Neutrophil (primary cell): ENCODE measurements at regions not wholly inside any gene's neighbourhood (a gene's known extent, or its start where the extent isn't known, plus 50 kb on each side); places are given as distances from the start of the nearest gene placed in this dataset.

Source experiments
- H3K27ac ChIP-seq: fragments of 200-600 bp; sonication (generic); 2 replicates; pipeline ENCODE4 v1.5.1; 2016; ENCODE audit warnings: mild to moderate bottlenecking, moderate library complexity
- H3K27me3 ChIP-seq: fragments of 200-600 bp; sonication (generic); 2 replicates; pipeline ENCODE4 v1.6.0; 2016; ENCODE audit warnings: mild to moderate bottlenecking
- H3K36me3 ChIP-seq: fragments of 200-600 bp; sonication (generic); 2 replicates; pipeline ENCODE4 v1.5.1; 2017
- H3K4me1 ChIP-seq, 2 experiments: fragments of 200-600 bp in 1 of 2; sonication (generic) in 1 of 2; 1 replicate in 1 of 2; 2 replicates in 1 of 2; pipeline versions ENCODE4 v1.5.1 to v1.6.1; 2013 to 2016; ENCODE audit warnings: low read depth in 1 of 2, low read length in 1 of 2, mild to moderate bottlenecking in 1 of 2, moderate library complexity in 1 of 2; ENCODE audit not compliant: control insufficient read depth in 1 of 2, insufficient read depth in 1 of 2
- H3K4me3 ChIP-seq, 2 experiments: fragments of 200-600 bp in 1 of 2; sonication (generic) in 1 of 2; 1 replicate in 1 of 2; 2 replicates in 1 of 2; pipeline ENCODE4 v1.5.1; 2013 to 2016; ENCODE audit warnings: low read depth in 1 of 2, low read length in 1 of 2, mild to moderate bottlenecking in 1 of 2, moderate library complexity in 1 of 2
- H3K9me3 ChIP-seq: fragments of 200-600 bp; sonication (generic); 2 replicates; pipeline ENCODE4 v1.5.1; 2016
- CTCF ChIP-seq: fragments of 200-600 bp; sonication (generic); IDR thresholded peaks from 2 replicates; pipeline ENCODE4 v1.5.1; 2016; ENCODE audit warnings: antibody characterized with exemption

- peaks cover 6 to 50% of the 10 kb centered on the region in 2 experiments for H3K4me1 ChIP-seq
- H3K36me3 ChIP-seq = no peaks in the 10 kb centered on the region
- H3K4me3 ChIP-seq = no peak overlapping the region
- H3K27ac ChIP-seq = no peak overlapping the region
- no peak for TF ChIP-seq CTCF
- H3K9me3 ChIP-seq = no peaks in the 10 kb centered on the region
- no peaks in the 10 kb centered on the region for H3K27me3 ChIP-seq
These were observed 76.3 kb upstream of the GALNT5 start for GRCh38 chr2:157181234-157181633.

- no peak for TF ChIP-seq CTCF
These were observed 75.2 kb upstream of the GALNT5 start for GRCh38 chr2:157182204-157182709.

DNA sequence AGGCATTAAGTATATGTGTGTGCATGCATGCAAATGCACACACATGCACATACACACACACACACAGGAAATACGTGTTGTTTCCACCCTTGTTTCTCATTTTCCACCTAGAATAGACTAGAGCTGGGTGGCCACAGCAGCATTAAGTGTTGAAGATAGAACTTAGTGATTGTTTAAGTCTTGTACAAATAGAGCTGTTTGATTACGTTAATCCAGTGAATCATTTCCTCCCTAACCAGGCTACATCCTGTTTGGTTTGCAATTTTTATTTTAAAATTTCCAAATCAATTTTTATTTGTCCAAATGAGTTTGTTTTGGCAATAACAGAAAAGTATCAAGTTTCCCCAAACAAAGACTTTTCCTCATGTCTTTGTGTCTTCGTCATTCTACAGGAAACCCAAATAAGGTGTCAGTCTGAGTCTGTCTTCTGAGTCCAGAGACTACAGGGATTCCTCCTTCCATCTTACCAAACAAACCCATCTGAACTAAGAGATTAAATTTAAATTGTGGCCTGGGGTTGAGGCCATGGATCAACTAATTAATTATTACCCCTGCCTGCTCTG lies 74.6 kb upstream of the GALNT5 start:
- TF ChIP-seq CTCF = no peak

More at GRCh38 chr2:157182204-157182709, 75.2 kb upstream of the GALNT5 start:
- H3K36me3 ChIP-seq = no peaks in the 10 kb centered on the region
- H3K27me3 ChIP-seq = no peaks in the 10 kb centered on the region
- no peak overlapping the region for H3K4me3 ChIP-seq
- no peak overlapping the region for H3K27ac ChIP-seq
- H3K9me3 ChIP-seq = no peaks in the 10 kb centered on the region
- peaks cover 6 to 50% of the 10 kb centered on the region in 2 experiments for H3K4me1 ChIP-seq

GRCh38 chr2:157184161-157184895 lies 73.2 kb upstream of the GALNT5 start:
- no peaks in the 10 kb centered on the region for H3K9me3 ChIP-seq
- no peak for TF ChIP-seq CTCF
- no peaks in the 10 kb centered on the region for H3K36me3 ChIP-seq
- no peak overlapping the region for H3K27ac ChIP-seq
- H3K27me3 ChIP-seq = no peaks in the 10 kb centered on the region
- peaks cover 6 to 42% of the 10 kb centered on the region in 2 experiments for H3K4me1 ChIP-seq
- no peak overlapping the region for H3K4me3 ChIP-seq

More for the DNA sequence above, 74.6 kb upstream of the GALNT5 start:
- Histone ChIP-seq H3K4me1 (peaks cover 6 to 50% of the 10 kb centered on the region in 2 experiments), H3K4me3 (no peak overlapping the region), H3K36me3 (no peaks in the 10 kb centered on the region), H3K27ac (no peak overlapping the region), H3K9me3 (no peaks in the 10 kb centered on the region), H3K27me3 (no peaks in the 10 kb centered on the region)

DNA sequence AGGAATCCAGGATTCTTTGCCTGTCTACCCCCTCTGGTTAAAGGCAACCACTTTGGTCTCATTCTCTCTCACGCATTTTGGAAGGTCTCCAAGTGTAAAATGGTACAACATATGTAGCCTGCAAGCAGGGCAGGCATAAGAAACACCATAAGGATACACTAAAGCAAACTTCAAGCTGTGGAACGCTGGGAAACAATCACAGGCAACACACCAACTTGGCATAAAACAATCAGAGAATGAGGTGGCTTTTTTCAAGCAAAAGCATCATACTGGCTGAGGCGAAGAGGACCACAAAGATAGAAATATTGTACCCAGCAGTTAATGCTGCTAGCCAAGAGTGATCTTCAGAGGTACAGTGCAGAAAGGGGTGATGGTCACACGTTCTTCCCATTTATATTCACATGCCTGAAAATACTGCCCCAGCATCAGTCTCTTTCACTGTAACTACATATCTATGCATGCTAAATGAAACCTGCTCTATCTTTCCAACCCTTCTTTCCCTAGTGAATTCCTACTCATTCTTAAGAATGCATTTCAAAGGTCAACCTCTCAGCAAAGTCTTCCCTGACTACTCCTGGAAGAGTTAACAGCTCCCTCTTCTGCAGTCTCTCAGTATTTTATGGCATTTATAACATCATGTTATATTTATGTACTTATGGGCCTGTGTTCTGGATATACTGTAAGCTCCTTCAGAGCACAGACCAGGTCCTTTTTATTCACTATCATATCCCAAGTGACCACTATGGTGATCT lies 71.9 kb upstream of the GALNT5 start:
- Histone ChIP-seq H3K36me3 (no peaks in the 10 kb centered on the region), H3K27me3 (no peaks in the 10 kb centered on the region), H3K4me3 (no peak overlapping the region), H3K4me1 (peaks cover 6 to 29% of the 10 kb centered on the region in 2 experiments), H3K27ac (no peak overlapping the region), H3K9me3 (no peaks in the 10 kb centered on the region)
- TF ChIP-seq CTCF = no peak
